A549 (cell line): ENCODE measurements at regions not wholly inside any gene's neighbourhood (a gene's known extent, or its start where the extent isn't known, plus 50 kb on each side); places are given as distances from the start of the nearest gene placed in this dataset.

Experiments
- ATAC-seq, 2 experiments: fragments of 200-7000 bp in 1 of 2; fragments of >200 bp in 1 of 2; cut with Nextera tagmentation in 1 of 2; cut with Tn5 transposase in 1 of 2; 3 replicates each; pipeline versions ENCODE4 v1.8.0 to v1.9.1; 2018 to 2020; ENCODE audit warnings: mild to moderate bottlenecking in 1 of 2, moderate library complexity in 1 of 2
- CTCF ChIA-PET: fragments of 300-600 bp; sonication (Branson Sonifier 250); formaldehyde crosslinking; extraction: SDS; loops from one replicate; lab custom pipeline; 2021; ENCODE audit warnings: antibody characterized with exemption, inconsistent platforms; lab: Yijun Ruan, JAX
- POLR2A ChIA-PET: fragments of 350-600 bp; formaldehyde crosslinking; extraction: SDS; loops from one replicate; lab custom pipeline; 2021; ENCODE audit warnings: antibody characterized with exemption, inconsistent platforms; lab: Yijun Ruan, JAX
- DNase-seq, 2 experiments: peaks; one replicate each; pipeline versions ENCODE4 v3.0.0 to v3.0.0-alpha.2; 2011 to 2016; ENCODE audit warnings: low read depth in 1 of 2, low spot score in 1 of 2
- FAIRE-seq: peaks from 2 replicates; lab custom pipeline; 2011; peaks lifted over from hg19 to GRCh38; lab: Jason Lieb, UNC
- H3K27ac ChIP-seq, 2 experiments: fragments of >200 bp; sonication (Bioruptor Twin); formaldehyde crosslinking; 3 replicates each; pipeline ENCODE4 v1.5.1; 2016 to 2017
- H3K4me1 ChIP-seq: fragments of >200 bp; sonication (Bioruptor Twin); formaldehyde crosslinking; 3 replicates; pipeline ENCODE4 v1.6.1; 2016
- H3K4me2 ChIP-seq: fragments of >200 bp; sonication (Bioruptor Twin); formaldehyde crosslinking; 3 replicates; pipeline ENCODE4 v1.6.1; 2016
- H3K4me3 ChIP-seq: fragments of >200 bp; sonication (Bioruptor Twin); formaldehyde crosslinking; 3 replicates; pipeline ENCODE4 v1.5.1; 2016
- H3K9me3 ChIP-seq: fragments of >200 bp; sonication (Bioruptor Twin); formaldehyde crosslinking; 3 replicates; pipeline ENCODE4 v1.6.1; 2016
- CBX2 ChIP-seq: fragments of 200-600 bp; sonication (generic); IDR thresholded peaks from 2 replicates; pipeline ENCODE4 v1.6.1; 2016; ENCODE audit warnings: low read depth, mild to moderate bottlenecking, borderline replicate concordance
- CBX8 ChIP-seq: fragments of 200-600 bp; sonication (generic); IDR thresholded peaks from 2 replicates; pipeline ENCODE4 v1.6.1; 2016
- CEBPB ChIP-seq, 2 experiments: fragments of >200 bp in 1 of 2; sonication (Bioruptor Twin) in 1 of 2; formaldehyde crosslinking in 1 of 2; IDR thresholded peaks; 2 replicates each; pipeline ENCODE4 v1.6.1; 2012 to 2016
- CHD2 ChIP-seq: fragments of 150-350 bp; IDR thresholded peaks from 2 replicates; pipeline ENCODE4 v1.6.1; 2014; ENCODE audit warnings: low read length; ENCODE audit not compliant: partially characterized antibody
- EHMT2 ChIP-seq: fragments of 200-600 bp; sonication (generic); IDR thresholded peaks from 2 replicates; pipeline ENCODE4 v1.6.1; 2016; ENCODE audit warnings: antibody characterized with exemption, low read depth, mild to moderate bottlenecking, moderate library complexity
- EP300 ChIP-seq, 2 experiments: fragments of >200 bp; sonication (Bioruptor Twin); formaldehyde crosslinking; IDR thresholded peaks; 2 replicates in 1 of 2; 3 replicates in 1 of 2; pipeline ENCODE4 v1.6.1; 2016 to 2017
- ESRRA ChIP-seq: fragments of 150-350 bp; IDR thresholded peaks from 2 replicates; pipeline ENCODE4 v1.6.1; 2014; ENCODE audit warnings: mild to moderate bottlenecking, low read length, borderline replicate concordance
- FOSB ChIP-seq: fragments of 250-450 bp; sonication (Bioruptor Pico); IDR thresholded peaks from 2 replicates; pipeline ENCODE4 v1.5.0; 2020; ENCODE audit warnings: mild to moderate bottlenecking, moderate library complexity
- HOXA7 ChIP-seq: fragments of 250-450 bp; sonication (Bioruptor Pico); IDR thresholded peaks from 2 replicates; pipeline ENCODE4 v1.5.0; 2020; ENCODE audit warnings: mild to moderate bottlenecking, moderate library complexity
- HOXB5 ChIP-seq: fragments of 250-450 bp; sonication (Bioruptor Pico); IDR thresholded peaks from 2 replicates; pipeline ENCODE4 v1.5.0; 2020; ENCODE audit warnings: mild to moderate bottlenecking, moderate library complexity
- JUN ChIP-seq, 2 experiments: fragments of >200 bp; sonication (Bioruptor Twin); formaldehyde crosslinking; IDR thresholded peaks; 2 replicates in 1 of 2; 3 replicates in 1 of 2; pipeline ENCODE4 v1.6.1; 2016 to 2017
- KDM1A ChIP-seq: fragments of 200-600 bp; sonication (generic); IDR thresholded peaks from 2 replicates; pipeline ENCODE4 v1.6.1; 2016; ENCODE audit warnings: low read depth, mild to moderate bottlenecking
- NPAS2 ChIP-seq: fragments of 250-450 bp; sonication (Bioruptor Pico); IDR thresholded peaks from 2 replicates; pipeline ENCODE4 v1.8.0; 2022; ENCODE audit warnings: mild to moderate bottlenecking, moderate library complexity, borderline replicate concordance
- PHF8 ChIP-seq: fragments of 200-600 bp; sonication (generic); IDR thresholded peaks from 2 replicates; pipeline ENCODE4 v1.6.1; 2016; ENCODE audit warnings: low read depth, mild to moderate bottlenecking, antibody characterized with exemption, moderate library complexity, borderline replicate concordance
- POLR2A ChIP-seq: IDR thresholded peaks from 2 replicates; pipeline ENCODE4 v1.6.1; 2012; ENCODE audit warnings: mild to moderate bottlenecking, low read length
- RAD21 ChIP-seq, 2 experiments: fragments of >200 bp in 1 of 2; sonication (Bioruptor Twin) in 1 of 2; formaldehyde crosslinking in 1 of 2; IDR thresholded peaks in 1 of 2; conservative IDR thresholded peaks in 1 of 2; 2 replicates in 1 of 2; 3 replicates in 1 of 2; pipeline ENCODE4 v1.6.1; 2012 to 2018; ENCODE audit warnings: inconsistent platforms in 1 of 2
- RCOR1 ChIP-seq: fragments of 150-350 bp; IDR thresholded peaks from 2 replicates; pipeline ENCODE4 v1.6.1; 2014; ENCODE audit warnings: antibody characterized with exemption, low read length, low read depth
- SREBF2 ChIP-seq: fragments of 450-650 bp; IDR thresholded peaks from 2 replicates; pipeline ENCODE4 v1.6.1; 2014; ENCODE audit warnings: mild to moderate bottlenecking, moderate library complexity
- TFCP2L1 ChIP-seq: fragments of 250-450 bp; sonication (Bioruptor Pico); IDR thresholded peaks from 2 replicates; pipeline ENCODE4 v1.5.0; 2021; ENCODE audit warnings: mild to moderate bottlenecking
- ZC3H11A ChIP-seq: fragments of 450-650 bp; IDR thresholded peaks from 2 replicates; pipeline ENCODE4 v1.6.1; 2014; ENCODE audit warnings: antibody characterized with exemption, mild to moderate bottlenecking
- ZSCAN20 ChIP-seq: fragments of 250-450 bp; sonication (Bioruptor Pico); IDR thresholded peaks from 2 replicates; pipeline ENCODE4 v1.8.0; 2022; ENCODE audit warnings: mild to moderate bottlenecking, moderate library complexity
- WGBS: methylation state at CpG from one replicate; pipeline ENCODE4 v1.1.6; 2017; ENCODE audit errors: missing lambda C conversion rate; 5-methylcytosine and 5-hydroxymethylcytosine counted together
- TF ChIP-seq, protein P1 (sequence below): fragments of 150-350 bp; IDR thresholded peaks from 2 replicates; pipeline ENCODE4 v1.6.1; 2014; ENCODE audit warnings: low read depth, mild to moderate bottlenecking, low read length
- TF ChIP-seq, protein P2 (sequence below): fragments of 200-600 bp; sonication (generic); IDR thresholded peaks from 2 replicates; pipeline ENCODE4 v1.6.1; 2016; ENCODE audit warnings: antibody characterized with exemption, mild to moderate bottlenecking, moderate library complexity
- TF ChIP-seq, protein P3 (sequence below): IDR thresholded peaks from 2 replicates; pipeline ENCODE4 v1.6.1; 2012
- TF ChIP-seq, protein P4 (sequence below): fragments of >200 bp; sonication (Bioruptor Twin); formaldehyde crosslinking; IDR thresholded peaks from 2 replicates; pipeline ENCODE4 v1.6.1; 2016
- TF ChIP-seq, protein P5 (sequence below): IDR thresholded peaks from 2 replicates; pipeline ENCODE4 v1.6.1; 2012
- TF ChIP-seq, protein P6 (sequence below): fragments of 250-450 bp; sonication (Bioruptor Pico); IDR thresholded peaks from 2 replicates; pipeline ENCODE4 v1.5.0; 2020; ENCODE audit warnings: low read depth, mild to moderate bottlenecking, moderate library complexity

DNA sequence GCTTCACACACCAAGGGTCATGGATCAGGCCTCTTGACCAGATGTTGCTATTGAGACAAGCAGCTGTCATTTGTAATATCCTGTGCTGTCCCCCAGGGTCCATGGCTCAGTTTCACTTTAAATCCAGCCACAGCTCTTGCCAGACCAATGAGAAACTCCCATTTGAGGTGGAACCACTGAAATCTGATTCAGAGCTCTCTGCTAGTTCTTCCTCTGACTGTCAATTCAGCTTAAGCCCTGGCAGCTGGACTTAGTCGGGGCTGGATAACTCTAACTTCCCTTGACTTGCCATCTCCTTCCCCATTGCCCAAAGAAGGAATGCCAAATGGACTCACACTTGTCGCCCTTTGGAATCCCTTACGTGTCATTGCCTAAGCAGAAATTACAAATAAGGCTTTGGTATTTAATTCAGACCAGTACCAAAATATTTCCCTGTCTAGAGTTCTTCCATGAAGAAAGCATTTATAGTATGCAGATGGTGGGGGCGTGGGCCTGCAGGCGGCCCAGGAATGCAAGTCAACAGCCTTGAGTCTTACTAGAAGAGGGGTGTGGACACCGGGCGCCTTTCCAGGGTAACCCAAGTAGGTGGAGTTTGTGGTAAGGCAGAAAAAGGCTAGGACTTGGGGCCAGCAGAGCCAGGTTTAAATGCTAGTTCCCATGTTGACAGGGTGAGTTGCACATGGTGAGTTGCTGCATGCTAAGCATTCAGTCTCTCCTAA is 96.9 kb upstream of the TMPO start:
- Histone ChIP-seq H3K9me3 (no peaks in the 10 kb centered on the region), H3K4me2 (peak overlapping the region; percentile 69), H3K27ac (peak overlapping the region; percentile 33 to 76; a peak in 4 of 6 replicates), H3K4me1 (peaks cover 34% of the 10 kb centered on the region), H3K4me3 (no peak overlapping the region)
- FAIRE-seq (no peak), ATAC-seq (peak; percentile 68 to 85), DNase-seq (peak; percentile 55 to 86)
- POLR2A ChIA-PET = interaction anchor here (0.8 to 1.8 kb wide), 3 partner anchors 21 to 97 kb away, joined by 3 to 5 read pairs (median 4); partner anchors contain the start of gene TMPO
- TF ChIP-seq ZC3H11A (no peak), CBX8 (no peak), FOSB (CRISPR knock-in tag) (no peak), EP300 (IDR thresholded peaks at IDR 0.05) (no peak), KDM1A (no peak), HOXB5 (no peak), JUN (IDR thresholded peaks at IDR 0.05) (no peak), ZSCAN20 (CRISPR knock-in tag) (no peak), PHF8 (no peak), CBX2 (no peak), RCOR1 (no peak), RAD21 (conservative IDR thresholded peaks at IDR 0.05 in 1 of 2, IDR thresholded peaks at IDR 0.05 in 1 of 2) (no peak), CHD2 (no peak)
- TF ChIP-seq, protein P1, sequence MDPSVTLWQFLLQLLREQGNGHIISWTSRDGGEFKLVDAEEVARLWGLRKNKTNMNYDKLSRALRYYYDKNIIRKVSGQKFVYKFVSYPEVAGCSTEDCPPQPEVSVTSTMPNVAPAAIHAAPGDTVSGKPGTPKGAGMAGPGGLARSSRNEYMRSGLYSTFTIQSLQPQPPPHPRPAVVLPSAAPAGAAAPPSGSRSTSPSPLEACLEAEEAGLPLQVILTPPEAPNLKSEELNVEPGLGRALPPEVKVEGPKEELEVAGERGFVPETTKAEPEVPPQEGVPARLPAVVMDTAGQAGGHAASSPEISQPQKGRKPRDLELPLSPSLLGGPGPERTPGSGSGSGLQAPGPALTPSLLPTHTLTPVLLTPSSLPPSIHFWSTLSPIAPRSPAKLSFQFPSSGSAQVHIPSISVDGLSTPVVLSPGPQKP = no peak
- CTCF ChIA-PET = interaction anchor here (1.0 to 5.0 kb wide), 17 partner anchors 8 to 581 kb away, joined by 3 to 26 read pairs (median 7); partner anchors contain the start of gene TMPO
- 12% methylated on average over 7 of the region's 7 CpGs for whole genome bisulfite sequencing

DNA sequence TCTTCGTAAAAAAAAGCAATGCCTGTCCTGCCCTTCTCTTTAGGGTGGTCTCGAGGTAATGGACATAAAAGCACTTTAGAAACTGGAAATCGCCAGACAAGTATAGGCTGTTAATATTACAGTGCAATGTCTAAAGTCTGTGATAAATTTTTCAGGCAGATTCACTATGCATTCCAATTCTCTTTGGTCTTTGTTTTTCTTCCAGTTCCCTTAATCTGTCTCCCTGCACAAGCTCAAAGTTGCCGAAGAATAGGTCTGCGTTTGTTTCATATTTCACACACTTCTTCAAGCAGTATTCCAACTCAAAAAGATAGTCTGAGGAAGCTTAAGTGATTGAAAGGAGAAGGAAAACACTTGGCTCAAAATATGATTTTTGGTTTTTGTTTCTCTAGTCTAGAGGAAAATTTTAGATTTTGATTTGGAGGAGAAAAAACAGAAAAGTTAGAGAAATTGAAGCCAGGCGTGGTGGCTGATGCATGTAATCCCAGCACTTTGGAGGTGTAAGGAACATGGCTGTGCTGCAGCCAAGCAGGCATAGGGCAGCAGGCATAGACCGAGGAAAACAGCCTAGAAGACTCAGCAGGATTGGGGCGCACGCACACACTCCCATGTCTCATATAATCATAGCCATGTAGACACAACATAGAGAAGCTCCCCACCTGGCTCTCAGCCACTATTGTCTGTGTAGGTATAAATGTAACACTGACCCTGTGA is 96.2 kb upstream of the TMPO start:
- Histone ChIP-seq H3K4me2 (peak overlapping the region; percentile 69), H3K9me3 (no peaks in the 10 kb centered on the region), H3K4me3 (no peak overlapping the region), H3K27ac (peak overlapping the region; percentile 33 to 76; a peak in 4 of 6 replicates), H3K4me1 (peaks cover 35% of the 10 kb centered on the region)
- ATAC-seq = no peak
- FAIRE-seq = no peak
- TF ChIP-seq, protein P2, sequence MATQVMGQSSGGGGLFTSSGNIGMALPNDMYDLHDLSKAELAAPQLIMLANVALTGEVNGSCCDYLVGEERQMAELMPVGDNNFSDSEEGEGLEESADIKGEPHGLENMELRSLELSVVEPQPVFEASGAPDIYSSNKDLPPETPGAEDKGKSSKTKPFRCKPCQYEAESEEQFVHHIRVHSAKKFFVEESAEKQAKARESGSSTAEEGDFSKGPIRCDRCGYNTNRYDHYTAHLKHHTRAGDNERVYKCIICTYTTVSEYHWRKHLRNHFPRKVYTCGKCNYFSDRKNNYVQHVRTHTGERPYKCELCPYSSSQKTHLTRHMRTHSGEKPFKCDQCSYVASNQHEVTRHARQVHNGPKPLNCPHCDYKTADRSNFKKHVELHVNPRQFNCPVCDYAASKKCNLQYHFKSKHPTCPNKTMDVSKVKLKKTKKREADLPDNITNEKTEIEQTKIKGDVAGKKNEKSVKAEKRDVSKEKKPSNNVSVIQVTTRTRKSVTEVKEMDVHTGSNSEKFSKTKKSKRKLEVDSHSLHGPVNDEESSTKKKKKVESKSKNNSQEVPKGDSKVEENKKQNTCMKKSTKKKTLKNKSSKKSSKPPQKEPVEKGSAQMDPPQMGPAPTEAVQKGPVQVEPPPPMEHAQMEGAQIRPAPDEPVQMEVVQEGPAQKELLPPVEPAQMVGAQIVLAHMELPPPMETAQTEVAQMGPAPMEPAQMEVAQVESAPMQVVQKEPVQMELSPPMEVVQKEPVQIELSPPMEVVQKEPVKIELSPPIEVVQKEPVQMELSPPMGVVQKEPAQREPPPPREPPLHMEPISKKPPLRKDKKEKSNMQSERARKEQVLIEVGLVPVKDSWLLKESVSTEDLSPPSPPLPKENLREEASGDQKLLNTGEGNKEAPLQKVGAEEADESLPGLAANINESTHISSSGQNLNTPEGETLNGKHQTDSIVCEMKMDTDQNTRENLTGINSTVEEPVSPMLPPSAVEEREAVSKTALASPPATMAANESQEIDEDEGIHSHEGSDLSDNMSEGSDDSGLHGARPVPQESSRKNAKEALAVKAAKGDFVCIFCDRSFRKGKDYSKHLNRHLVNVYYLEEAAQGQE = no peak
- no peak for TF ChIP-seq CEBPB (IDR thresholded peaks at IDR 0.05)
- TF ChIP-seq, protein P3, sequence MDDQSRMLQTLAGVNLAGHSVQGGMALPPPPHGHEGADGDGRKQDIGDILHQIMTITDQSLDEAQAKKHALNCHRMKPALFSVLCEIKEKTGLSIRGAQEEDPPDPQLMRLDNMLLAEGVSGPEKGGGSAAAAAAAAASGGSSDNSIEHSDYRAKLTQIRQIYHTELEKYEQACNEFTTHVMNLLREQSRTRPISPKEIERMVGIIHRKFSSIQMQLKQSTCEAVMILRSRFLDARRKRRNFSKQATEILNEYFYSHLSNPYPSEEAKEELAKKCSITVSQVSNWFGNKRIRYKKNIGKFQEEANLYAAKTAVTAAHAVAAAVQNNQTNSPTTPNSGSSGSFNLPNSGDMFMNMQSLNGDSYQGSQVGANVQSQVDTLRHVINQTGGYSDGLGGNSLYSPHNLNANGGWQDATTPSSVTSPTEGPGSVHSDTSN = no peak
- no peak for TF ChIP-seq SREBF2
- no peak for TF ChIP-seq CBX8
- no peak for TF ChIP-seq NPAS2 (CRISPR knock-in tag)
- TF ChIP-seq HOXA7 (CRISPR knock-in tag) = no peak
- TF ChIP-seq TFCP2L1 (CRISPR knock-in tag) = no peak
- TF ChIP-seq, protein P4, sequence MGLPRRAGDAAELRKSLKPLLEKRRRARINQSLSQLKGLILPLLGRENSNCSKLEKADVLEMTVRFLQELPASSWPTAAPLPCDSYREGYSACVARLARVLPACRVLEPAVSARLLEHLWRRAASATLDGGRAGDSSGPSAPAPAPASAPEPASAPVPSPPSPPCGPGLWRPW = no peak
- TF ChIP-seq EHMT2 = no peak
- no peak for TF ChIP-seq ESRRA
- TF ChIP-seq POLR2A = no peak
- TF ChIP-seq, protein P5, sequence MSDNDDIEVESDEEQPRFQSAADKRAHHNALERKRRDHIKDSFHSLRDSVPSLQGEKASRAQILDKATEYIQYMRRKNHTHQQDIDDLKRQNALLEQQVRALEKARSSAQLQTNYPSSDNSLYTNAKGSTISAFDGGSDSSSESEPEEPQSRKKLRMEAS = no peak
- TF ChIP-seq, protein P6, sequence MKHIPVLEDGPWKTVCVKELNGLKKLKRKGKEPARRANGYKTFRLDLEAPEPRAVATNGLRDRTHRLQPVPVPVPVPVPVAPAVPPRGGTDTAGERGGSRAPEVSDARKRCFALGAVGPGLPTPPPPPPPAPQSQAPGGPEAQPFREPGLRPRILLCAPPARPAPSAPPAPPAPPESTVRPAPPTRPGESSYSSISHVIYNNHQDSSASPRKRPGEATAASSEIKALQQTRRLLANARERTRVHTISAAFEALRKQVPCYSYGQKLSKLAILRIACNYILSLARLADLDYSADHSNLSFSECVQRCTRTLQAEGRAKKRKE (CRISPR knock-in tag) = no peak
- TF ChIP-seq FOSB (CRISPR knock-in tag) = no peak
- ChIA-PET POLR2A (interaction anchor here (1.8 kb wide), 1 partner anchor 97 kb away, joined by 5 read pairs; the partner anchor contains the start of gene TMPO), CTCF (interaction anchor here (1.0 to 5.0 kb wide), 6 partner anchors 17 to 114 kb away, joined by 3 to 26 read pairs (median 6); partner anchors contain the start of gene TMPO)
- WGBS = 78% methylated on average over 9 of the region's 9 CpGs
- DNase-seq = no peak
